ENCODE measurements at regions not wholly inside any gene's neighbourhood (a gene's known extent, or its start where the extent isn't known, plus 50 kb on each side); places are given as distances from the start of the nearest gene placed in this dataset.

DNA sequence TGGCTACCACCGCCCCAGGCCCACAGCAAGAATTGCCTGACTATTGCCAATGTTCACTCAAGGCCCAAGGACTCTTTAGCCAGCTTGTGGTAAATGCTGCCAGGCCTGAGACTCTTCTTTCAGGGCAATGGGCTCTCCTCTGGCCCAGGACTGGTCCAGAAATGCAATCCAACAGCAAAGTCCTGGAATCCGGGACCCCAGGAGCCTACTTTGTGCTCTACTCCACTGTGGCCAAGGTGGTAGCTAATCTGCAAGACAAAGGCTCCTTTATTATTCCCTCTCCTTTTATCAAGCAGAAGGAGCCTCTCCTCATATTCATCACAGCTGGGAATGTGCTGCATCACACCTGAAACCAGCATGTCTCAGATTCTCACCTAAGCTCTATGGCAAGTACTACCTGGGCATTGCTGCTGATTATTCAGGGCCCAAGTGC, 107.6 kb upstream of the PRSS58 start:
- Histone ChIP-seq H3K27ac (ENCODE audit: low read length) (no peak overlapping the region), H3K9me3 (ENCODE audit: control insufficient read depth in 1 of 2, low read length in 2 of 2) (peaks cover 0 to 15% of the 10 kb centered on the region in 2 donors), H3K36me3 (ENCODE audit: control insufficient read depth in 1 of 2, insufficient read depth in 2 of 2, low read length in 2 of 2) (no peaks in the 10 kb centered on the region), H3K4me3 (ENCODE audit: low read depth in 1 of 2, low read length in 2 of 2) (no peak overlapping the region), H3K4me1 (ENCODE audit: control insufficient read depth in 1 of 2, insufficient read depth in 2 of 2, low read length in 2 of 2) (no peaks in the 10 kb centered on the region), H3K27me3 (ENCODE audit: low read depth, low read length) (no peaks in the 10 kb centered on the region)

DNA sequence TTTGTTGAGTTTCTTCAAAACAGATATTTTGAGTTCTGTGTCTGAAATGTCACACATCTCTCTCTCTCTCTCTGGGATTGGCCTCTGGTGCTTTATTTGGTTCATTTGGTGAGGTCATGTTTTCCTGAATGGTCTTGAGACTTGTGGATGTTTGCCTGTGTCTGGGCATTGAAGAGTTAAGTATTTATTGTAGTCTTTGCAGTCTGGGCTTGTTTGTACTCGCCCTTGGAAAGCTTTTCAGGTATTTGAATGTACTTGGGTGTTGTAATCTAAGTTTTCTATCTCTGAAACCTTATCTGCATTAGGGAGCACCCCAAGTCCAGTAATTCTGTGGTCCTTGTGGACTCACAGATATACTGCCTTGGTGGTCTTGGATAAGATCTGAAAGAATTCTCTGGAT, 106.7 kb upstream of the PRSS58 start:
- H3K27ac ChIP-seq (ENCODE audit: low read length) = no peak overlapping the region
- H3K4me1 ChIP-seq (ENCODE audit: control insufficient read depth in 1 of 2, insufficient read depth in 2 of 2, low read length in 2 of 2) = no peaks in the 10 kb centered on the region
- no peaks in the 10 kb centered on the region for H3K36me3 ChIP-seq (ENCODE audit: control insufficient read depth in 1 of 2, insufficient read depth in 2 of 2, low read length in 2 of 2)
- no peak overlapping the region for H3K4me3 ChIP-seq (ENCODE audit: low read depth in 1 of 2, low read length in 2 of 2)
- H3K9me3 ChIP-seq (ENCODE audit: control insufficient read depth in 1 of 2, low read length in 2 of 2) = peaks cover 0 to 15% of the 10 kb centered on the region in 2 donors
- H3K27me3 ChIP-seq (ENCODE audit: low read depth, low read length) = no peaks in the 10 kb centered on the region

DNA sequence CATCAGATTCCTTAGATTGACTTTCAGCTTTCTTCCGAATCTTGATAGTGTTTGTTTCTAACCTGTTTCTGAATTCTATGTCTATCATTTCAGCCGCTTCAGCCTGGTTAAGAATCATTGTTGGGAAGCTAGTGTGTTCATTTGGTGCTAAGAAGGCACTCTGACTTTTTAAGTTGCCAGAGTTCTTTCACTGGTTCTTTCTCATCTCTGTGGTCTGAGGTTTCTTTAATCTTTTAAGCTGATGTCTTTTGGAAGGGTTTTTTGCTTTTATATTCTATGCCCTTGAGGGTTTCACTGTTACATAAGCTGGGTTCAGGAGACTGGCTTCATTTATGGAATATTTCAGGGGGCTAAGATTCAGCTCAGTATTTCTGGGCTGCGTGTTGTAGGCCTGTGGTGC, 104.5 kb upstream of the PRSS58 start:
- Histone ChIP-seq H3K27ac (ENCODE audit: low read length) (no peak overlapping the region), H3K4me3 (ENCODE audit: low read depth in 1 of 2, low read length in 2 of 2) (no peak overlapping the region), H3K27me3 (ENCODE audit: low read depth, low read length) (no peaks in the 10 kb centered on the region), H3K4me1 (ENCODE audit: control insufficient read depth in 1 of 2, insufficient read depth in 2 of 2, low read length in 2 of 2) (no peaks in the 10 kb centered on the region), H3K36me3 (ENCODE audit: control insufficient read depth in 1 of 2, insufficient read depth in 2 of 2, low read length in 2 of 2) (no peaks in the 10 kb centered on the region), H3K9me3 (ENCODE audit: control insufficient read depth in 1 of 2, low read length in 2 of 2) (peaks cover 0 to 1% of the 10 kb centered on the region in 2 donors)

DNA sequence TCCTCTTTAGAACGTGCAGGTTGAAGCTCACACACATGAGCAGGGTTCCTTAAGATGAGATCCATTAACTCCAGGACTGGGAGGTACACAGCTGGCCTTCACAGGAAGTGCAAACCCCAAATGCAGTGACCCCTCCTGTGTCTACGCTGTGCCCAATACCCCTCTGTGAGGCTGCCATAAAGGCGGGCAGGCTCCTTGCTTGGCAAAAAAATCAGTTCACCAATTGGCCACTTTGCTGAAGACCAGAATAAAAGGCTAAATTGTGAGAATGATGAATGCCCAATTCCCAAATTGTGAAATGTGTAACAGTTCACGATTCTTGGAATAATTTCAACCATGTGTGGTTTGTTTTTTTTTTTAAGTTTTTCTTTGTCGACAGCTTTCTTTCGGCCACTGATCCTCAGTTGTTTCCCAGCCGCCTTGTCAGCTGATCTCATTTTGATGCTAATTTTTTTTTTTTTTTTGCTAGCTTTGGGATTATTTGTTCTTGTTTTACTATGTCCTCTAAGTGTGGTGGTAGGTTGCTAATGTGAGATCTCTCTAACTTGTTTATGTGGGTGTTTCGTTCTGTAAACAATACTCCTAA, 101.9 kb upstream of the PRSS58 start:
- no peaks in the 10 kb centered on the region for H3K36me3 ChIP-seq (ENCODE audit: control insufficient read depth in 1 of 2, insufficient read depth in 2 of 2, low read length in 2 of 2)

DNA sequence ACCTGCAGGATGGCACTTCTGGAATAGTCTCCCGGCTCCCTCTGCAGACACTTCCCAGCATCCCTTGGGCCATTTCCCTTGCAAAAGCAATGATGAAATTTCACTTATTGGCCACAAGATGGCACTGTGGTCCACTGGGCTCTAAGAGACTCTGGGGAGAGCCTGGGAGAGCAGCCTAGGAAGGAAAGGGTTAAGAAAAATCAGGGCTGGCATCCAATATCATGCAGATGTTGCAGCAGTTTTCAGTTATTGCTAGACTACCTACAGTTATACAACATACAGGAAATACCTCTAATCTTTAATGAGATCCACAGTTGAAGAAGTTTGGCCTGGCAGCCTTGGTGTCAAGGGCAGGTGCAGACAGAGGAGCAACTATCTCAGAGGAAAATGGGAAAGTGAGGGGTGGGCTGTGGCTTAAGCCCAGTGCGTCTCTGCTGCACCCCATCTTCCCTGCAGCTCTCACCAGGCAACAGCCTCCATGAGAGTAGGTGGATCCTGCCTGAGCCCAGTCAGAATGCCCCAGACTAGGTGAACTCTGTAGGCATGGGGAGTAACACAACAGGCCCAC, 100.2 kb upstream of the PRSS58 start:
- Histone ChIP-seq H3K36me3 (ENCODE audit: control insufficient read depth in 1 of 2, insufficient read depth in 2 of 2, low read length in 2 of 2) (no peaks in the 10 kb centered on the region), H3K4me3 (ENCODE audit: low read depth in 1 of 2, low read length in 2 of 2) (no peak overlapping the region), H3K9me3 (ENCODE audit: control insufficient read depth in 1 of 2, low read length in 2 of 2) (no peaks in the 10 kb centered on the region), H3K27ac (ENCODE audit: low read length) (no peak overlapping the region), H3K4me1 (ENCODE audit: control insufficient read depth in 1 of 2, insufficient read depth in 2 of 2, low read length in 2 of 2) (no peaks in the 10 kb centered on the region), H3K27me3 (ENCODE audit: low read depth, low read length) (no peaks in the 10 kb centered on the region)

More for the DNA sequence above, 101.9 kb upstream of the PRSS58 start:
- Histone ChIP-seq H3K27me3 (ENCODE audit: low read depth, low read length) (no peaks in the 10 kb centered on the region), H3K4me3 (ENCODE audit: low read depth in 1 of 2, low read length in 2 of 2) (no peak overlapping the region), H3K27ac (ENCODE audit: low read length) (no peak overlapping the region), H3K4me1 (ENCODE audit: control insufficient read depth in 1 of 2, insufficient read depth in 2 of 2, low read length in 2 of 2) (no peaks in the 10 kb centered on the region), H3K9me3 (ENCODE audit: control insufficient read depth in 1 of 2, low read length in 2 of 2) (no peaks in the 10 kb centered on the region)

DNA sequence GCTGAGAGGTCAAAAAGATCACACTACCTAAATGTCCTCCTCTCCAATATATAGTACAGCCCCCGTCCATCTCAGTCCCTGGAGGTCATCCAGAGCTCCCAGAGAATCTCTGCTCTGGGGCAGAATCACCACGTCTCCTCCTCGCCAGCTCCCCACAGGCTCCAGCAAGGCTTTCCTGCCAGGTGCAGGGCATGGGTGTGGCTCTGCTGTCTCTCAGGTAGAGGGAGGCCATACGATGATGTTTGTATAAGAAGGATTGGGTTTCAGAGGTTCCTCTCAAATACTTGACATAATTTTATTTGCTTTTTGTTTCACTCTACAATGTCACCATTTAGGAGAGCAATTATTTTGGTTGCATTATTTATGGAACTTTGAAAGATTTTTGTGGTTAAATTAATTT, 98.3 kb upstream of the PRSS58 start:
- no peak overlapping the region for H3K27ac ChIP-seq (ENCODE audit: low read length)
- no peak overlapping the region for H3K4me3 ChIP-seq (ENCODE audit: low read depth in 1 of 2, low read length in 2 of 2)
- H3K36me3 ChIP-seq (ENCODE audit: control insufficient read depth in 1 of 2, insufficient read depth in 2 of 2, low read length in 2 of 2) = no peaks in the 10 kb centered on the region
- no peaks in the 10 kb centered on the region for H3K9me3 ChIP-seq (ENCODE audit: control insufficient read depth in 1 of 2, low read length in 2 of 2)
- H3K27me3 ChIP-seq (ENCODE audit: low read depth, low read length) = no peaks in the 10 kb centered on the region
- no peaks in the 10 kb centered on the region for H3K4me1 ChIP-seq (ENCODE audit: control insufficient read depth in 1 of 2, insufficient read depth in 2 of 2, low read length in 2 of 2)

DNA sequence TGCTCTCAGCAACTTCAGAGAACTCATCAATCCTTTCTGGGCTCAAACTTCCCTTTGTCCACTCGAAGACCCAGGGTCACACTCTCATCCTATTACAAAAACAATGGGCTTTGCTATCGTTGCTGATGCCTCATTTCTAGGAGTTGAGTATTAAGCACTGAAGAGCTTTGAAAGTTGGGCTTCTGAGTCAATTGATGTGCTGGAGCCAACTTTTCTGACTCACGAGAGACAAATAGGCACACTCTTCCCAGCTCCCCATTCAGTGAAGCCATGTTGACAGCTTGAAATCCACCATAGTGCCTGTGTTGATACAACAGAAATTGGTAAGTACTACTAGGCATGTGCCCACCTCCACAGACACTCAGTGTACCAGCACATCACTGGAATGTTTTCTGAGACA, 97.5 kb upstream of the PRSS58 start:
- H3K36me3 ChIP-seq (ENCODE audit: control insufficient read depth in 1 of 2, insufficient read depth in 2 of 2, low read length in 2 of 2) = no peaks in the 10 kb centered on the region
- no peak overlapping the region for H3K4me3 ChIP-seq (ENCODE audit: low read depth in 1 of 2, low read length in 2 of 2)
- no peak overlapping the region for H3K27ac ChIP-seq (ENCODE audit: low read length)
- H3K27me3 ChIP-seq (ENCODE audit: low read depth, low read length) = no peaks in the 10 kb centered on the region
- no peaks in the 10 kb centered on the region for H3K9me3 ChIP-seq (ENCODE audit: control insufficient read depth in 1 of 2, low read length in 2 of 2)
- H3K4me1 ChIP-seq (ENCODE audit: control insufficient read depth in 1 of 2, insufficient read depth in 2 of 2, low read length in 2 of 2) = no peaks in the 10 kb centered on the region

DNA sequence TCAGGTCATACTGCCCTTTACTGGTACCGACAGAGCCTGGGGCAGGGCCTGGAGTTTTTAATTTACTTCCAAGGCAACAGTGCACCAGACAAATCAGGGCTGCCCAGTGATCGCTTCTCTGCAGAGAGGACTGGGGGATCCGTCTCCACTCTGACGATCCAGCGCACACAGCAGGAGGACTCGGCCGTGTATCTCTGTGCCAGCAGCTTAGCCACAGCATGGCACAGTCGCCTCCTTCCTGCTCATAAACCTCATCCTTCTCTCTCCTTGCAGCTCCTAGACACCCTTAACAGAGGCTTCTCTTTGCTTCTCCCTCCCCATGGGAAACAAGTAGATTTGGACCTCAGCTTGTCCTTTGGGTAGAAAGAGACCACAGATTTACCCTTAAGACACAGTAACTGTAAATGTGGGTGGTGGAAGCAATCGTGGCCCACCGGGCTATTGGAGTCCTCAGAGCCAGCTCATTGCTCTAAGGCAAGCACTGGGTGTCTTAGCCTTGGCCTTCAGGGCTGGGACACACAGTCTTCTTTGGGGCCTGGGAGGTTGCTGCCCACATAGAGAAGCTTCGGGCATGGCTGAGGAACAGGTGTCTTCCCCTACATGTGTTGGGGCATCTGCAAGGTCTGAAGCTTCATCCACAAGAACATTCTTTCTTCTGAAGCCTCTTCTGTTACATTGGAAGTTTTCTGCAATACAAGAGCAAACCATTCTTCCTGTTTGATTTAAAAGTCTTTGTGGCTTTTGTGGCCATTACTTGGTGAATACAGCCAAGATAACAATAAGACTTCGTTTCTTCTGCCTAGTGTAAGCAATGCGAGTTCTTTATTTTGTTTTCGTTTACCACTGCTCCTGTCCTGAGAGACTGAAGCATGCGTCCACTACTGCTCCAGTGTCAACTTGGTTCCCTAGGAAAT, 95.5 kb upstream of the PRSS58 start:
- H3K4me3 ChIP-seq (ENCODE audit: low read depth in 1 of 2, low read length in 2 of 2) = no peak overlapping the region
- no peak overlapping the region for H3K27ac ChIP-seq (ENCODE audit: low read length)
- H3K36me3 ChIP-seq (ENCODE audit: control insufficient read depth in 1 of 2, insufficient read depth in 2 of 2, low read length in 2 of 2) = no peaks in the 10 kb centered on the region
- no peaks in the 10 kb centered on the region for H3K4me1 ChIP-seq (ENCODE audit: control insufficient read depth in 1 of 2, insufficient read depth in 2 of 2, low read length in 2 of 2)
- no peaks in the 10 kb centered on the region for H3K27me3 ChIP-seq (ENCODE audit: low read depth, low read length)
- H3K9me3 ChIP-seq (ENCODE audit: control insufficient read depth in 1 of 2, low read length in 2 of 2) = no peaks in the 10 kb centered on the region

DNA sequence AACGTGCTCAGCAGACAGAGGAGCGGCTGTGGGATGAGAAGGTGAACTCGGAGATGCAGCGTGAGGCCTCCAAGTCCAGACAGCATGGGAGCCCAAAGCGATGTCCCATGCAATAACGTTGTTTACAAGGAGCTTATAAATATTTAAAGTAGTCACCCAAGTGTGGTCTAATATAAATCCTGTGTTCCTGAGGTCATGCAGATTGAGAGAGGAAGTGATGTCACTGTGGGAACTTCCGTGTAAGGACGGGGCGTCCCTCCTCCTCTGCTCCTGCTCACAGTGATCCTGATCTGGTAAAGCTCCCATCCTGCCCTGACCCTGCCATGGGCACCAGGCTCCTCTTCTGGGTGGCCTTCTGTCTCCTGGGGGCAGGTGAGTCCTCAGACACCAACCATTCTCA, 94.7 kb upstream of the PRSS58 start:
- Histone ChIP-seq H3K27me3 (ENCODE audit: low read depth, low read length) (no peaks in the 10 kb centered on the region), H3K36me3 (ENCODE audit: control insufficient read depth in 1 of 2, insufficient read depth in 2 of 2, low read length in 2 of 2) (no peaks in the 10 kb centered on the region), H3K9me3 (ENCODE audit: control insufficient read depth in 1 of 2, low read length in 2 of 2) (no peaks in the 10 kb centered on the region), H3K27ac (ENCODE audit: low read length) (no peak overlapping the region), H3K4me3 (ENCODE audit: low read depth in 1 of 2, low read length in 2 of 2) (no peak overlapping the region), H3K4me1 (ENCODE audit: control insufficient read depth in 1 of 2, insufficient read depth in 2 of 2, low read length in 2 of 2) (no peaks in the 10 kb centered on the region)

DNA sequence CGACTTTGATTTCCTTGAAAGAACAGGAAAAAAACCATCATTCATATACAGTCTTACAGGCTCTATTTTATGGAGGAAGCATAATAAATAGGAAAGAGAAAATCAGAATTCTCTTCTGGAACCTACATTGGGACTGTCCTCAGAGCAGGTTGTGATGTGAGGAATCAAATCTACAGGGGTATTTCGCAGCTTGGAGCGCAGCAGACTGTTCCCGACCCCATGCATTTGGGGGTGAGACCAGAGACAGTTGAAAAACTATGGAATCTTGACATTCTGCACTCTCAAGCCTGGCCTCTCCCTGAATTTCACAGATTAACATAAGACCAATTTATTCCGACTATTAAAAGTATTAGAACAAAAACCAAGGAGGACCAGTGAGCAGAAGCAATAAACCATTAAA, 93.3 kb upstream of the PRSS58 start:
- Histone ChIP-seq H3K36me3 (ENCODE audit: control insufficient read depth in 1 of 2, insufficient read depth in 2 of 2, low read length in 2 of 2) (no peaks in the 10 kb centered on the region), H3K9me3 (ENCODE audit: control insufficient read depth in 1 of 2, low read length in 2 of 2) (no peaks in the 10 kb centered on the region), H3K4me3 (ENCODE audit: low read depth in 1 of 2, low read length in 2 of 2) (no peak overlapping the region), H3K4me1 (ENCODE audit: control insufficient read depth in 1 of 2, insufficient read depth in 2 of 2, low read length in 2 of 2) (no peaks in the 10 kb centered on the region), H3K27me3 (ENCODE audit: low read depth, low read length) (no peaks in the 10 kb centered on the region), H3K27ac (ENCODE audit: low read length) (no peak overlapping the region)

DNA sequence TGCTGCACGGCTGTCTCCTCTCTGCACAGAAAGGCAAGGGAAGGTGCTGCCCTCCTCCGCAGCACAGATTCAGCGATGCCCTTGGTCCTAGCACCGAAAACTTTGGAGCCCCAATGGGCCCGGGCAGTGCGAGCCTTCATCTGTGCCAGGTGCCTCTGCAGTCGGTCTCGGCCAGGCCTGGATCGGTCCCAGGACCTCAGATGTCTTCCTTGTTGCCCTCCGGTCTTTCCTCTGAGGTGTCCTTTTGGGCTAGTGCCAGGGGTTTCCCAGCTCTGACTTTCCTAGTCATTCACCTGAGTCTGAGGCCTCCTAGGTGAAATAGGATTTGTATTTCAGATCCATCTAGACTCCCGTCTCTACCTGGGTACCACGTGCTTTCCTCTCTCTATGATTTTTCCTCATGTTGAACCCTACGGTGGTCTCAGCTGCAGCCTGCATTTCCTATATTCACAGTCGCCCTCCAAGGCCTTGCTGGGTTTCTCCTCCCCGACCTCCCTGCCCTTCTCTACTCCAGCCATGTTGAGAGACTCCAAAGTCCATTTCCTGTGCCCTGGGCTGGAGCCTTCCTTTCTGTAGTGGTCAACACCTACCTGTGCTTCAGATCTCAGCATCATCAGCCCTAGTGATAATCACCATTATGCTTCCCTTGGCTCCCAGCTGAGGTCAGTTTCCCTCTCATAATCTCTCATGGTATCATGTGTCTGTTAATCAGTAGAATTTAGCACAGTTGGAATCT, 92.0 kb upstream of the PRSS58 start:
- no peaks in the 10 kb centered on the region for H3K36me3 ChIP-seq (ENCODE audit: control insufficient read depth in 1 of 2, insufficient read depth in 2 of 2, low read length in 2 of 2)
- H3K27me3 ChIP-seq (ENCODE audit: low read depth, low read length) = no peaks in the 10 kb centered on the region
- H3K4me1 ChIP-seq (ENCODE audit: control insufficient read depth in 1 of 2, insufficient read depth in 2 of 2, low read length in 2 of 2) = no peaks in the 10 kb centered on the region
- H3K9me3 ChIP-seq (ENCODE audit: control insufficient read depth in 1 of 2, low read length in 2 of 2) = no peaks in the 10 kb centered on the region
- H3K4me3 ChIP-seq (ENCODE audit: low read depth in 1 of 2, low read length in 2 of 2) = no peak overlapping the region
- no peak overlapping the region for H3K27ac ChIP-seq (ENCODE audit: low read length)

Measured in muscle layer of duodenum (tissue), 2 donors.